Right lung (tissue), 2 donors: ENCODE measurements at regions not wholly inside any gene's neighbourhood (a gene's known extent, or its start where the extent isn't known, plus 50 kb on each side); places are given as distances from the start of the nearest gene placed in this dataset.
"Not testable (repeated sequence)": the region's sequence is repeated elsewhere in the genome, so short reads cannot be mapped to it uniquely, and the experiment has no call there.

Experiments
- DNase-seq, 2 donors: peaks; one replicate each; pipeline ENCODE4 v3.0.0-alpha.2; 2013

DNA sequence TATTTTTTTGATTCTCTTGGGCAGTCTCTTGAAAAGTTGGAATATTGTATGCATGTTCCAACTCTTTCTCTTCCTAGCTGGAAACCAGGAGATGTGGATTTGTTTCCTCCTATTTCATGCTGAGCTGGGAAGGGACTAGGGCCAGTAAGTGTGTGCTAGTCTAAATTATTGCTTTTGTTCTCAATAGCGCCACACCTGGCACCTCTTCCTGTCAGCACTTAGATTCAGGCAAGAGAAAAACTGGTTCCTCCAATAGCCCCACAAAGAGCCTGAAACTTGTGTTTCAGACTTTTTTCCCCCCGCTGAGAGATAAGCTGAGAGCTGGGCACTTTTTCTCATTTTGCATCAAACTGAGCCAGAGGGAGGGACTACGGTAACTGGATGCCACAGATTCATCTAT lies 353.4 kb downstream of the OLFM4 start:
- DNase-seq = no peak

DNA sequence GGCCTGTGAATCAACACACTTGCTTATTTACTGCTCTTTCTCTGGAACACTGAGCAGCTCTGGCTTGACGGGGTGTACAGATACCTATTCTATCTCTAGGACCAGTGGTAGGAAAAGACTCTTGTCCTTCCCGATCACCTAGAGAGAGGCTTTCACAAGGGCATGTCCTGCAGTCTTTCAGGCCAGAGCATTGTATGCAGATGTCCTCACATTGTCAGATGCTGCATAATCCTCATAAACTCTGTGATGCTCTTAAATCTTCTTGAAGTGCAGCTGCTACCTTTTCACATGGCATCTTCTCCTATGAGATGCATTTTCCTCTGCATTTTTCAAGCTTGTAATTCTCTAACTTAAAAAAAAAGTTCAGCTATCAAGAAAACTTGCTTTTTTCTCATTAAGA lies 369.4 kb downstream of the OLFM4 start:
- no peak for DNase-seq

DNA sequence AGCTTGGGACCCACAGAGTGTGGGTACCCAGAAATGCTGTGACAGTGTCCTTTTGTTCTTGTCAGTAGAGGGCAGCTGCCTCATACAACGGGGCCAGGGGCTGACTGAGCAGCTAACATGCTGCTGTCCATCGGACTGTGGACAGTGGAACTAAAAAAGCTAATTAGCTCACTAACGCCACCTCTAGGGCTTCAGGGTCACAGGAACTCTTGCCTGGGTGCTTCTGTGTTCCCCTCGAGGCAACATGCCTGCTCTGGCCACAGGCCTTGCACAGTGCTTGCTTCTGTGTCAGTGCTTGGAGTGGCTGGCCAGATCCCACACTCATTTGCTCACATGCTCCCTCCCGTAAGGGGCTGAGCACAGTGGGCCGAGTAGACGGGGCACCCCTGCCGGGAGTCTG lies 377.0 kb downstream of the OLFM4 start:
- no peak for DNase-seq

DNA sequence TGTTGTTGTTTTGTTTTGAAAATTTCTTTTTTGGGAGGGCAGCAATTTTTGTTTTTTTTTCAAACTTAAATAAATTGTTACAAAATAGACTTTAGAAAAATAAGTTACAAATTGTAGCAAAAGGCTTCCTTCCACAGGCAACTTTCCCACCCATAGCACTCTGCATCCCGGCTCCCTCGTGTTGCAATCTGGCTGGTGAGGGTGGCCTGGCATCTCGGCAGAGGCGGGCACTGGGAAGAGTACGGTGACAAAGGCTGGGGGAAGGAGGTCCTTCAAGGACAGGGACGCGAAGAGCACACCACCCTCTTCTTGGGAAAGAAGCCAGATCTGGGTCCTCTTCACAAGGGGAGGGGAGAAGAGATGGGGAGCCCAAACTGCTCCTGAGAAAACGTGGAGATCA lies 379.7 kb downstream of the OLFM4 start:
- DNase-seq = no peak

DNA sequence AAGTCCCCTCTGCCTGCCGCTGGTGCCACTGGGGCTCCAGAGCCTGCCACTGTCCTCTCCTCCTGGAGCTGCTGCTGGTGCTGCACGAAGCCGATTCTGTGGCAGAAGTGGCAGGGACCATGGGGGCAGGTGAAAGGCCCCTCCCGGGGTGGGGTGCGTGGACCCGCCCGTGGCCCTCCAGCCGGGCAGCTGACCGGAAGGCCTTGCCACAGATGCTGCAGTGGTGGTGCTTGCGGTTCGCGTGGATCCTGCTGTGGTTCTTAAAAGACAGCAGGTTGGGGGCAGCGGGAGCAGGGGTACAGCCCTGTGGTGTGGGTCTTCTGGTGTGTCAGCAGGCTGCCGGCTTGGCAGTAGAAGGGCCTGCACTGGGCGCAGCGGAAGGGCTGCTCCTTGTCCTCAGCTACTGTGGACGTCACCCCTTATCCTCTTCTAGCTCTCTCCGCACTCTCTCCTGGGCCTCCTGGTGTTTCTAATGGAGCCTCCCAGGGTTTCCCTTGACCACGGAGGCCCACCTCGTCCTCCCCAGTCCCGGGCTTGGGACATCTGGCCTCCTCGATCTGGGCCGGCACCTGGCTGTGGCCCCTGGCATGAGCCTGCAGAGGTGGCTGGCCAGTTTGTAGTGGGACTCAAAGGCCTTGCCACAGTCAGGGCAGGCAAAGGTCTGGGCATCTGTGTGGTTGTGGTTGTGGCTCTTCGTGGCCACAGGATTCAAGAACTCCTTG lies 380.4 kb downstream of the OLFM4 start:
- DNase-seq = no peak

DNA sequence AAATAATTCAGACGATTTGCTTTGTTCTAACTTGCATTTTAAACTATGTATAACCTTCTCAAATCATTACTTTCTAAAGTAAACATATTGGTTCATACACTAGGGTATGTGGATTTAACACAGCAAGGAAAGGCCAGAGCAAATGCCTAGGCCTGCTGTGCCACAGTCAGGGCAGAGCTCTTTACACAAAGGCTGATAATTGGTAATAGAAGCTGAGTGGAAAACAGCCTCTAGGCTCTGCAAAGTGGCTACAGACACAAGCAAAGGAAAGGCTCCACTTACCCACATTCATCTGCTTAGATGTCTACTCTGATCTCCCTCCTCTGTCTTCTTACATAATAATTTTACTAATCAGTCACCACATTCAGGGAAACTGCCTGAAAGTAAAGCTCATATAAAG lies 382.9 kb downstream of the OLFM4 start:
- DNase-seq = no peak

DNA sequence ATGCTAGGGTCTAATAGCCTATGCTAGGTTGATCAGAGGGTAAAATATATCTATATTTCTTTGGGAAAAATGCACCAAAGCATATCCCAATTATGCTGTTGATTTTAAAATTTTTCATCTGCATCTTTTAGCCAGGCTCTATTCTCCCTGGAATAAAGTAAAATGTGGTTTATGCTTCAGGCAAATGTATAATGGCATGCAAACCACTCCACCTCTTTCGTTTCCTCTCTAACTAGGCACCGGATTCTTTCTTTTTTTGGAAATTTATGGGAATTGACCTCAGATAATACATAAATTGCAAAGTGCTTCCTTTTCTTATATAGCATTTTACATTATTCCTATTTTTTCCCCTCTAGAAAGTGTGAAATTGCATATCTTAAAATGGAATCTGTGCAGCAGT lies 386.5 kb downstream of the OLFM4 start:
- DNase-seq = no peak

DNA sequence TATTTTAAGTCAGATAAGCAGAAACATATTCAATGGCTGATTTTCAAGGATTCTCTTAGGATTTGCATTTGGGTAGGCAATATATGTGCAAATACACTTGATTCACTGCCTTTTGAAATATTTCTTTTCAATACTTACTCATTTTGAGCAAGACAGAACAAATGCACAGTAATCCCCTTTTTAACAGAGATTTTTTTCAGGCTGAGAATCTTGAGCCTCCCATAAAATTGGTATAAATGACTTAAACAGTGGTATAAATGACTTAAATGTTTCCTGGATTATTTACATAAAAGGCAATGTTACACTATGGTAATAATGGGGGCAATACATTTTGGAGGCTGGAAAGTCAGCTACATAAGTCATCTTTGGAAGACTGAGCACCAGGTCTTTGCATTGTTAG lies 389.0 kb downstream of the OLFM4 start:
- DNase-seq = no peak

DNA sequence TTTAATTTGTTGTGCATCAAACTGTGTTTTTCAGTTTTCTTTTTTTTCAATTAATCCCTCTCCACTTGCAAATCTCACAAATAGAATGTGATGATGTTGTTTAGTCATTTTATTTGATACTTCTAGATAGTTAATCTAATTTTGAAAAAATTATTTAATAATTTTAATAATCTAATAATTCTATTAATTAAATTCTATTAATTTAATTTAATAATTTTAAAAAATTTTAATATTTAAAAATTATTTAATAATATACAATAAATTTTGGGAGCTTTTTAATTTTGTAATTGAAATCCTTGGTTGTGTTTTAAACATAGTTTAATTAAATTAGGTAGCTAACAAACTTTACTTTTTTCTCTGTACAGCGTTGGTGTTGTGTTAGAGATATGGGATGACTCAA lies 393.8 kb downstream of the OLFM4 start:
- no peak for DNase-seq

DNA sequence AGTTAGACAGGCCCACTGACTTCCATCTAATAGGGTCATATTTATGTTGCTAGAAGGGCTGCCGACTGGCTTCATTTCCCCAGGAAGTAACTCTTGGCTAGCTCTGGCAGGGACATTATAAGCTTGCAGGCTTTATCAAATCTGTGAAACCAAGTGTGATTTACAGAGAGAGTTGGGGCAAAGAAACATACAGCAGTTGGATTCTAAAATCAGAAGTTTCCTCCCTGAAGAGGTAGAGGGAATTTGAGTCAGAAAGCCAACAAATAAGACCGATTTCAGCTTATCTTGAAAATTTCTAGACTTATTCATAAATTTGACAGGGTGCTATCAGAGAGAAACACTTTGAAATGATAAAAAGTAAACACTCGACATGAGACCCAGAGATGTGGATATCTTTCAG lies 407.8 kb downstream of the OLFM4 start:
- peak; percentile 5 to 6 for DNase-seq

DNA sequence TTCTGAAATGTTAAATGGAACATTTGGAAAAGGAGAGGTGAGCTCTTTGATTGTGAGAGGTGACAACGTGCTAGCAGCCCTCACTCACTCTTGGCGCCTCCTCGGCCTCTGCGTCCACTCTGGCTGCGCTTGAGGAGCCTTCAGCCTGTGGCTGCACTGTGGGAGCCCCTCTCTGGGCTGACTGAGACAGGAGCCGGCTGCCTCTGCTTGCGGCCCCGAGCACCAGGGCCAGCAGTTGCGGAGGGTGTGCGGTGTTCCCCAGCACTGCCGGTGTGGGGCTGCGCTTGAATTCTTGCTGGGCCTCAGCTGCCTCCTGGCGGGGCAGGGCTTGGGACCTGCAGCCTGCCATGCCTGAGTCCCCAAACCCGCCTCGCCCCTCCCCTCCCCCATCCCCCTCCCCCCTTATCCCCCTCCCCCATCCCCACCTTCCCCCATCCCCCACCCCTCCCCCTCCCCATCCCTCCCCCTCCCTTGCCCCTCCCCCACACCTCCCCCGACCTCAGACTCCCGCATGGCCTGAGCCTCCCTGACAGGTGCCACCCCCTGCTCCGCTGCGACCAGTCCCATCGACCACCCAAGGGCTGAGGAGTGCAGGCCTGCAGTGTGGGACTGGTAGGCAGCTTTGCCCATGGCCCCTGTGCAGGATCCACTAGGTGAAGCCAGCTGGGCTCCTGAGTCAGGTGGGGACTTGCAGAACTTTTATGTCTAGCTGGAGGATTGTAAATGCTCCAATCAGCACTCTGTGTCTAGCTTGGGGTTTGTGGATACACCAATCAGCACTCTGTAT lies 411.0 kb downstream of the OLFM4 start:
- DNase-seq = no peak

DNA sequence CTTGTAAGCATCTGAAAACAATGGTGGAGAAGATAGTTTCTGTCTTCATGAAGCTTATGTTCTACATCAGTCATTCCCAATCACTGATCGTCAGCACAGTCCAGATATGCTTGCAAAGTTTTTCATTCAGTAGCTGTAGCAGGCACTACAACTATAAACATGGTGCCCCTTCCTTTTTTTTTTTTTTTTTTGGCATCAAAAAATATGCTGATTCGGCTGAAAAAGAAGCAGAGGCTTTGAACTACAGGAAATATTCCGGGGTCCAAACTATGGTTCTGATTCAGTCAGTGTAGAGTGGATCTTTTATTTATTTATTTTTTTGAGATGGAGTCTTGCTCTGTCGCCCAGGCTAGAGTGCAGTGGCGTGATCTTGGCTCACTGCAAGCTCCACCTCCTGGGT lies 414.4 kb downstream of the OLFM4 start:
- DNase-seq = no peak

DNA sequence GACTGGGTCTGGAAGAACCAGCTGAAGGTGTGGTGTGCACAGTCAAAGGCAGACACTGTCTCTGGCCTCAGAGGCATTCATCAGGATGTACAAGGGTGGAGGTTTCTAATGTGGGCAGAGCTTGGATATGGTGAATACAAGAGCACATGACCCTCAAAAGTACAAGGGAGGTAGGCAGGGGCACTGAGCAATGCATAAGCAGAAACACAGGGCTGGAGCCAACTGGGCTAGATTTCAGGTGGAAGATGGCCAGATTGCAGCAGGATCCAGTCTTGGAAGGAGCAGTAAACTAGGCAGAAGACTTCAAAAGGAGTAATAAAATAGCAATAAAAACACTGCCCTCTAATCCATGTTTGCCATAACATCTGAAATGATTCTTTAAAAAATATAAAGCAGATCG lies 417.1 kb downstream of the OLFM4 start:
- DNase-seq = no peak

DNA sequence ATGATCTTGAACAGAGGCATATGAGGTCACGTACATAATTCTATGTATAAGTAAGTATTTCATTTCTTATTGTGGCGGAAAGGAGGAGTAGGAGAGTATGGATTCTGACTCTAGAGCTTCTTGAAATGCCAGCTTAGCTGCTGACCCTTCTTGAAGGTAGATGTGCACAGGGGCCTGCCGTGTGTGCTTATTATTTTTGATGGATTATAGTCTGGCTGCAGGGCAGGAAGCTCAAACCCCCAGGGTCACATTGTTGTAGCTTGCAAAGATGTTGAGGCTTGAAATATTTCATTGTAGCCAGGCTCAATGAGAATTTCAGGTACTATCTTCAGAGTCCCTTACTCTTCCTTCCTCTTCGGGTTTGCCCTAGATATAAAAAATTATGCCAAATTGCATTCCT lies 418.8 kb downstream of the OLFM4 start:
- DNase-seq = no peak

DNA sequence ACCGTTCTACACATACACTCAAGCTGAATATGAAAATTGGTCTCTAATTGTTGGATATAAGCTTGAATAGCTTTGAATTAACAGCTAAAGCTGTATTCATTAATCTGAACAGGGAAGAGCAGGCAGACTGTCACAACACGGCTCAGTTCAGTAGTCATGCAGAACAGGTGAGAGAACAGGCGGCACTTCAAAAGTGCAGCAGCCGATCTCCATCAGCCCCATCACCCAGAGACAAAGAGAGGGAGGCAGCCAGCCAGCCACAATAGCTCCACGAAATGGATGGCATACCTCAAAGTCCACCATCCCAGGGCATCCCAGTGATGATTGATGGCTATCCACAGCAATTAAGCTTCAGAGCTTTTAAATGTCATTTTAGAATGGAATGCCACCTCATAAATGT lies 419.2 kb downstream of the OLFM4 start:
- no peak for DNase-seq

DNA sequence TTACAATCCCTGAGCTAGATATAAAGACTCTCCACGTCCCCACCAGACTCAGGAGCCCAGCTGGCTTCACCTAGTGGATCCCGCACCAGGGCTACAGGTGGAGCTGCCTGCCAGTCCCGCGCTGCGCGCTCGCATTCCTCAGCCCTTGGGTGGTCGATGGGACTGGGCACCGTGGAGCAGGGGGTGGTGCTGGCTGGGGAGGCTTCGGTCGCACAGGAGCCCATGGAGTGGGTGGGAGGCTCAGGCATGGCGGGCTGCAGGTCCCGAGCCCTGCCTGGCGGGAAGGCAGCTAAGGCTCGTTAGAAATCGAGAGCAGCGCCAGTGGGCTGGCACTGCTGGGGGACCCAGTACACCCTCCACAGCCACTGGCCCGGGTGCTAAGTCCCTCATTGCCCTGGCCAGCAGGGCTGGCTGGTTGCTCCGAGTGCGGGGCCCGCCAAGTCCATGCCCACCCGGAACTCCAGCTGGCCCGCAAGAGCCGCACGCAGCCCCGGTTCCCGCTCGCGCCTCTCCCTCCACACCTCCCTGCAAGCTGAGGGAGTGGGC lies 423.7 kb downstream of the OLFM4 start:
- DNase-seq = not testable (repeated sequence)

DNA sequence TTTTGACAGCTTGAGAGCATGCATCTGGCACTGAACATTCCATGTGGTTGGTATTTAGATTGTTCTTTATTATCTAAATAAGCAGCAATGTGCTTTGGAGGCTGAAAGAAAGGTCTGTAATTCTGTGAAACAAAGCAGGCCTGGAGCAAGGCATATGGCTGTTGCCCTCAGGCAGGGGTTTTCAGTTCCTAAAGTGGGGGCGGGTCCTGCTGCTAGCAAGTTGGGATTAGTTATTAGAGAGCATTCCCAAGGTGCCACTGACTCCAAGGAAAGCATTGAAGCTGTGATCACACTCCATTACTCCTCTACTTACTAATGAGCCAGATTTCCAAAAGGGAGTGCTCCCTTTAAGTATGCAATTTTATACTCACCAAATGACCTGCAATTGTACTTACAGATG lies 432.2 kb downstream of the OLFM4 start:
- no peak for DNase-seq

DNA sequence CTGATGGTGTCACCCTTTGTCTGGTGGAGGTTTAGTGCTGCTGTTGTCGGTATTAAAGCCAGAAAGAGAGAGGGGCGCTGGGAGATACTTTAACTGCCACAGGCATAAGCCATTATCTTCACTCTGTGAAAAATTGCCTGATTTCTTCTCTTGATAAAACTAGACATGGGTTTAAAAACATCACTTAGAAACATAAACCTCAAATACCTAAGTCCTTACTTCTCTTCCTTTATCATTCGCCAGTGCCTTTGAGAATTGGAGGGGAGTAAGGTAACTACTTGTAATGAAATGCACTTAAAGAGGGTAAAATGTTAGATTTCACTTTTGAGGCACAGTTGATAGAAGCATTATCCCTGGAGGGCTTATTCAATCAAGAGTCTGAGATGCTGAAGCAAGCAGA lies 434.5 kb downstream of the OLFM4 start:
- DNase-seq = no peak

DNA sequence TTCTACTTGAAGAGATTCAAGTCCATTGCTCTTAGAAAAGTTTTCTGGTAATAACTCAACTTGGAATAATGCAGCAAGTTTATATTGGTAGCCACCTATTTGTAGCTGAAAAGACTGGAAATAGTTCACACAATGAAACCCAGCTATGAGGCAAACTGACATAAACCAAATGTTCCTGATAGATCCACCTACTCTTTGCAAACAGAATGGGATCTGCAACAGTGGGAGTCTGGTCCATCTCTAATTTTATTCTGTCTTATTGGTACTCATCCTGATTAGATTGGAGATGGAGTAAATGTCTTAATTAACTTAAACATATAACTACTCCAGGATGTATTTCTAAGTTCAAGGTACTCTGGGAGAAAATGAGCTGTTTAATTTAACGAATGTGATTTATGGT lies 438.0 kb downstream of the OLFM4 start:
- no peak for DNase-seq

DNA sequence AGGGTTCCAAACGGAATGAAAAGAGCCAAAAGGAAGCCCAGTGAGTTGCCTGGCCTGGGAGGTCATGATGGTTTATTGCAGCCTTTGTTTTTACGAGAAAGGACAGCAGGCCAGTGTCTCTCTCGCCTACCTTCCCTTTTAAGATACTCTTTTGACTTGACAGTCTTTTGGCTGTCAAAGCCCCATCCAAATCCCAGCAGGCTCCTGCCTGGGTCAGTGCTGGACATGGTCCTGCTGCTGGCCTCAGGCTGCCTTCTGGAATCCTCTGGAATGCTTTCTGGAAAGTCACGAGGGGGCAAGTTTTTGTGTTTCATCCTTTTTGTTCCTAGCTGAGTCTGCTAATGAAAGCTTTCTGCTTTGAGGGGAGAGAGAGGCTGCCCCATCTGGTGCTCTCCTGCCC lies 444.8 kb downstream of the OLFM4 start:
- no peak for DNase-seq

DNA sequence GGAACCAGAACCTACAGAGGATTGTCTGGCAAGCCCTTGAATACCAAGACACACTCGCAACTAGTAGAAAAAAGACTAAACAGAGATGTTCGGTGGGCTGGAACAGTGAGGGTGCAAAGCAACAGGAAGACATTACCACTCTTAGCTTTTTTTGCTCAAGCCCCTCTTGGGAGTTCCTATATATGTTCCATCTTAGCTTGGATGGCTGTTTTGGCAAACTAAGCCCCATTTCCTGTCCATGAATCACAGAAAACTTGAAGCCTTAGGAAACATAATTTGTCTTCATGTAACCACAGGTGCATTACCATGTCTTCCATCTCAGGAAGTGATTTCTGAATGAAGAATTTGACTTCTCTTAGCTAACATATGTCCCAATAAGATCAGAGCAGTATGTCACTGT lies 446.3 kb downstream of the OLFM4 start:
- DNase-seq = no peak

DNA sequence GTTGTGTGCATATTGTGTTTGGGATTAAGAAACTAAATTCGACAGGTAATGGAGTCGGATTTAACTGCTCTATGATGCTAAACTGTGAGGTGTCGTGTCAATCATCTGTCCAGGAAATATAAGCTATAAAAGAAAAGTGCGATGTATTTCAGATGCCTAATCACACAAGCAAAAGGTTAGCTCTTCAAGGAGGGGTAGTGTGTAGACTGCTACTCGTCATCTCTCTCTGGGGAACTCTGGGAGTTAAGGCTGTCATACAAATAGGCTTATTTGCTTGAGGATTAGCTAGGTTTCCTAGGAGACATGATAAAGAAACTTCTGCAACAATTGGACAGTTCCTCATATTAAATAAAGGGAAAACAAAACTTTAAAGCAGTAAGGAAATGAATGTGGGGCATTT lies 462.1 kb downstream of the OLFM4 start:
- no peak for DNase-seq

DNA sequence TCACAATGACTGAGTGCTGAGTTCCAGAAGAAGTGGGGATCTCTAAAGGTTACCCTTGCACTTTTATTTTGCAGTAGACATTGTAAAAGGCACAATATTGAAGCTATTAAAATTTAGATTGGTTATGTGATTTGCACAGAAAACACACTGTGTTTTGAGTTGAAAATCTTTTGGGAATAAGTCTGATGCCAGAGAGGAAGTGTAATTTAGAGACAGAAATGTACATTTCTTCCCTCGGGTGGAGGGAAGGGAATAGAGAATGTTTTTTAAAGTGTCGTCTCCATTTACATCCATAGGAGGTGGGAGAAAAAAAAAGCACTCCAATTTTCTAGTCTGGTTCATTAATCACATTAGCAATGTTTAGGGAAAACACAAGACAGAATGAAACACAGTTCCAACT lies 465.8 kb downstream of the OLFM4 start:
- no peak for DNase-seq
